Neural progenitor cell (in vitro differentiated cells): ENCODE measurements at regions not wholly inside any gene's neighbourhood (a gene's known extent, or its start where the extent isn't known, plus 50 kb on each side); places are given as distances from the start of the nearest gene placed in this dataset.

Source experiments
- DNase-seq: peaks from one replicate; pipeline ENCODE4 v3.0.0-alpha.2; 2016; ENCODE audit warnings: low spot score
- H2AFZ ChIP-seq: fragments of 200-600 bp; sonication (generic); replicated peaks from 2 replicates; pipeline ENCODE4 v1.6.1; 2016; ENCODE audit warnings: antibody characterized with exemption
- H3F3A ChIP-seq: fragments of 200-600 bp; sonication (generic); 2 replicates; pipeline ENCODE4 v1.6.1; 2016; ENCODE audit warnings: antibody characterized with exemption, low read depth
- H3K27ac ChIP-seq: fragments of 200-600 bp; sonication (generic); 2 replicates; pipeline ENCODE4 v1.5.1; 2016; ENCODE audit warnings: mild to moderate bottlenecking
- H3K27me3 ChIP-seq: fragments of 200-600 bp; sonication (generic); 2 replicates; pipeline ENCODE4 v1.6.1; 2016; ENCODE audit warnings: mild to moderate bottlenecking, moderate library complexity
- H3K36me3 ChIP-seq: fragments of 200-600 bp; sonication (generic); 2 replicates; pipeline ENCODE4 v1.5.1; 2016
- H3K4me1 ChIP-seq: fragments of 200-600 bp; sonication (generic); 2 replicates; pipeline ENCODE4 v1.6.1; 2016; ENCODE audit warnings: mixed run types
- H3K4me2 ChIP-seq: fragments of 200-600 bp; sonication (generic); 2 replicates; pipeline ENCODE4 v1.6.1; 2016
- H3K4me3 ChIP-seq: fragments of 200-600 bp; sonication (generic); 2 replicates; pipeline ENCODE4 v1.5.1; 2016
- H3K79me2 ChIP-seq: fragments of 200-600 bp; sonication (generic); 2 replicates; pipeline ENCODE4 v1.6.1; 2016; ENCODE audit warnings: low read depth
- H3K9ac ChIP-seq: fragments of 200-600 bp; sonication (generic); 2 replicates; pipeline ENCODE4 v1.6.1; 2016
- H3K9me3 ChIP-seq: fragments of 200-600 bp; sonication (generic); 2 replicates; pipeline ENCODE4 v1.5.1; 2016; ENCODE audit warnings: low read depth
- H4K20me1 ChIP-seq: fragments of 200-600 bp; sonication (generic); 2 replicates; pipeline ENCODE4 v1.6.1; 2016; ENCODE audit warnings: low read depth
- H3K27ac Mint-ChIP-seq: 3 replicates; pipeline ENCODE4 v1.8.0; 2021; ENCODE audit warnings: mixed read lengths
- H3K27me3 Mint-ChIP-seq: 2 replicates; pipeline ENCODE4 v1.8.0; 2022; ENCODE audit warnings: low read depth, mild to moderate bottlenecking, inconsistent platforms, moderate library complexity, mixed read lengths; ENCODE audit not compliant: insufficient read depth
- H3K36me3 Mint-ChIP-seq: 3 replicates; pipeline ENCODE4 v1.8.0; 2021; ENCODE audit warnings: mixed read lengths
- H3K4me1 Mint-ChIP-seq: 3 replicates; pipeline ENCODE4 v1.8.0; 2021; ENCODE audit warnings: mixed read lengths
- H3K4me3 Mint-ChIP-seq: 3 replicates; pipeline ENCODE4 v1.8.0; 2021; ENCODE audit warnings: mild to moderate bottlenecking, moderate library complexity, mixed read lengths
- H3K9me3 Mint-ChIP-seq: 3 replicates; pipeline ENCODE4 v1.8.0; 2020; ENCODE audit warnings: mixed read lengths
- CTCF ChIP-seq: fragments of 200-600 bp; sonication (generic); IDR thresholded peaks from 2 replicates; pipeline ENCODE4 v1.5.1; 2017; ENCODE audit warnings: antibody characterized with exemption, mild to moderate bottlenecking
- EZH2 ChIP-seq: fragments of 200-600 bp; sonication (generic); IDR thresholded peaks from 2 replicates; pipeline ENCODE4 v1.6.1; 2017; ENCODE audit warnings: antibody characterized with exemption, mild to moderate bottlenecking, moderate library complexity
- EZH2phosphoT487 ChIP-seq: fragments of 200-600 bp; sonication (generic); IDR thresholded peaks from 2 replicates; pipeline ENCODE4 v1.6.1; 2017; ENCODE audit warnings: antibody characterized with exemption

GRCh38 chr1:96370757-96371156 is 350.8 kb upstream of the PTBP2 start:
- H3K36me3 ChIP-seq = no peaks in the 10 kb centered on the region
- Mint-ChIP-seq H3K27ac (no peak overlapping the region), H3K4me3 (no peak overlapping the region), H3K9me3 (no peaks in the 10 kb centered on the region), H3K36me3 (no peaks in the 10 kb centered on the region), H3K4me1 (no peaks in the 10 kb centered on the region), H3K27me3 (no peaks in the 10 kb centered on the region)
- DNase-seq = no peak
- H2AFZ ChIP-seq = no peak overlapping the region
- H3K79me2 ChIP-seq = no peaks in the 10 kb centered on the region
- no peaks in the 10 kb centered on the region for H3K9me3 ChIP-seq
- H3K9ac ChIP-seq = no peak overlapping the region
- TF ChIP-seq EZH2 = no peak
- TF ChIP-seq CTCF = no peak
- no peak for TF ChIP-seq EZH2phosphoT487
- no peak overlapping the region for H3K4me3 ChIP-seq
- H3K27me3 ChIP-seq = no peaks in the 10 kb centered on the region
- H3F3A ChIP-seq = no peaks in the 10 kb centered on the region
- no peak overlapping the region for H3K27ac ChIP-seq
- H3K4me1 ChIP-seq = no peaks in the 10 kb centered on the region
- H3K4me2 ChIP-seq = no peak overlapping the region
- H4K20me1 ChIP-seq = no peaks in the 10 kb centered on the region

- H3K4me3 ChIP-seq = no peak overlapping the region
- H3K9me3 ChIP-seq = no peaks in the 10 kb centered on the region
- no peaks in the 10 kb centered on the region for H3K79me2 ChIP-seq
- no peak overlapping the region for H3K27ac Mint-ChIP-seq
- H4K20me1 ChIP-seq = no peaks in the 10 kb centered on the region
- H3K27me3 ChIP-seq = no peaks in the 10 kb centered on the region
- no peaks in the 10 kb centered on the region for H3K27me3 Mint-ChIP-seq
- no peak overlapping the region for H3K9ac ChIP-seq
- no peak overlapping the region for H3K4me3 Mint-ChIP-seq
- TF ChIP-seq EZH2 (no peak), CTCF (no peak), EZH2phosphoT487 (no peak)
- no peaks in the 10 kb centered on the region for H3F3A ChIP-seq
- no peaks in the 10 kb centered on the region for H3K4me1 Mint-ChIP-seq
- no peak overlapping the region for H2AFZ ChIP-seq
- no peaks in the 10 kb centered on the region for H3K4me1 ChIP-seq
- H3K36me3 Mint-ChIP-seq = no peaks in the 10 kb centered on the region
- H3K36me3 ChIP-seq = no peaks in the 10 kb centered on the region
- no peak for DNase-seq
- H3K9me3 Mint-ChIP-seq = no peaks in the 10 kb centered on the region
- H3K4me2 ChIP-seq = no peak overlapping the region
- H3K27ac ChIP-seq = no peak overlapping the region
Observed at GRCh38 chr1:96372881-96373280, 348.7 kb upstream of the PTBP2 start.

GRCh38 chr1:96374076-96374762 is 347.4 kb upstream of the PTBP2 start:
- H3K4me2 ChIP-seq = no peak overlapping the region
- Mint-ChIP-seq H3K27me3 (no peaks in the 10 kb centered on the region), H3K27ac (no peak overlapping the region), H3K36me3 (no peaks in the 10 kb centered on the region), H3K9me3 (no peaks in the 10 kb centered on the region), H3K4me3 (no peak overlapping the region), H3K4me1 (no peaks in the 10 kb centered on the region)
- H3K4me1 ChIP-seq = no peaks in the 10 kb centered on the region
- DNase-seq = no peak
- no peaks in the 10 kb centered on the region for H3K9me3 ChIP-seq
- no peaks in the 10 kb centered on the region for H3K79me2 ChIP-seq
- TF ChIP-seq EZH2phosphoT487 (no peak), CTCF (no peak), EZH2 (no peak)
- H2AFZ ChIP-seq = no peak overlapping the region
- no peaks in the 10 kb centered on the region for H4K20me1 ChIP-seq
- no peak overlapping the region for H3K27ac ChIP-seq
- H3K27me3 ChIP-seq = no peaks in the 10 kb centered on the region
- H3K36me3 ChIP-seq = no peaks in the 10 kb centered on the region
- no peak overlapping the region for H3K9ac ChIP-seq
- H3K4me3 ChIP-seq = no peak overlapping the region
- no peaks in the 10 kb centered on the region for H3F3A ChIP-seq
